ENCODE measurements at regions not wholly inside any gene's neighbourhood (a gene's known extent, or its start where the extent isn't known, plus 50 kb on each side); places are given as distances from the start of the nearest gene placed in this dataset.

- no peak for TF ChIP-seq CTCF (IDR thresholded peaks at IDR 0.05)
- peak overlapping the region in 1 of 2 donors; percentile 52 for H3K27ac ChIP-seq
Measured at GRCh38 chr11:122346006-122346405, 230.0 kb upstream of the BLID start.

GRCh38 chr11:122345586-122345985 lies 229.6 kb upstream of the BLID start:
- Histone ChIP-seq H3K36me3 (no peaks in the 10 kb centered on the region), H3K9me3 (no peaks in the 10 kb centered on the region), H3K27me3 (no peaks in the 10 kb centered on the region), H3K27ac (no peak overlapping the region), H3K4me1 (peaks cover 0 to 41% of the 10 kb centered on the region in 2 donors), H3K4me3 (no peak overlapping the region)
- no peak for DNase-seq (ENCODE audit: low spot score)
- no peak for TF ChIP-seq CTCF (IDR thresholded peaks at IDR 0.05)

More at GRCh38 chr11:122346006-122346405, 230.0 kb upstream of the BLID start:
- peaks cover 0 to 41% of the 10 kb centered on the region in 2 donors for H3K4me1 ChIP-seq
- peaks cover 0 to 2% of the 10 kb centered on the region in 2 donors for H3K9me3 ChIP-seq
- DNase-seq (ENCODE audit: low spot score), result no peak
- no peak overlapping the region for H3K4me3 ChIP-seq
- H3K27me3 ChIP-seq, result no peaks in the 10 kb centered on the region
- H3K36me3 ChIP-seq, result no peaks in the 10 kb centered on the region

GRCh38 chr11:122344215-122344614 lies 228.2 kb upstream of the BLID start:
- H3K36me3 ChIP-seq, result no peaks in the 10 kb centered on the region
- peak overlapping the region in 1 of 2 donors; percentile 68 for H3K27ac ChIP-seq
- TF ChIP-seq CTCF (IDR thresholded peaks at IDR 0.05), result no peak
- peaks cover 0 to 36% of the 10 kb centered on the region in 2 donors for H3K4me1 ChIP-seq
- H3K27me3 ChIP-seq, result no peaks in the 10 kb centered on the region
- no peaks in the 10 kb centered on the region for H3K9me3 ChIP-seq
- peak; percentile 72 for DNase-seq (ENCODE audit: low spot score)
- H3K4me3 ChIP-seq, result no peak overlapping the region

GRCh38 chr11:122343210-122343609 lies 227.2 kb upstream of the BLID start:
- no peaks in the 10 kb centered on the region for H3K27me3 ChIP-seq
- H3K27ac ChIP-seq, result peak overlapping the region in 1 of 2 donors; percentile 68
- H3K9me3 ChIP-seq, result no peaks in the 10 kb centered on the region
- no peak for DNase-seq (ENCODE audit: low spot score)
- H3K36me3 ChIP-seq, result no peaks in the 10 kb centered on the region
- no peak overlapping the region for H3K4me3 ChIP-seq
- H3K4me1 ChIP-seq, result peaks cover 0 to 29% of the 10 kb centered on the region in 2 donors
- no peak for TF ChIP-seq CTCF (IDR thresholded peaks at IDR 0.05)

- no peaks in the 10 kb centered on the region for H3K27me3 ChIP-seq
- H3K4me1 ChIP-seq, result peaks cover 0 to 37% of the 10 kb centered on the region in 2 donors
- no peak for DNase-seq (ENCODE audit: low spot score)
- no peak for TF ChIP-seq CTCF (IDR thresholded peaks at IDR 0.05)
- H3K27ac ChIP-seq, result peak overlapping the region in 1 of 2 donors; percentile 68
- no peaks in the 10 kb centered on the region for H3K36me3 ChIP-seq
- H3K9me3 ChIP-seq, result no peaks in the 10 kb centered on the region
- no peak overlapping the region for H3K4me3 ChIP-seq
Measured at GRCh38 chr11:122342089-122342744, 226.2 kb upstream of the BLID start.

GRCh38 chr11:122341477-122341876 lies 225.5 kb upstream of the BLID start:
- no peak overlapping the region for H3K4me3 ChIP-seq
- no peak for DNase-seq (ENCODE audit: low spot score)
- no peaks in the 10 kb centered on the region for H3K36me3 ChIP-seq
- no peaks in the 10 kb centered on the region for H3K27me3 ChIP-seq
- no peak for TF ChIP-seq CTCF (IDR thresholded peaks at IDR 0.05)
- H3K9me3 ChIP-seq, result no peaks in the 10 kb centered on the region
- H3K4me1 ChIP-seq, result peaks cover 0 to 44% of the 10 kb centered on the region in 2 donors
- H3K27ac ChIP-seq, result peak overlapping the region in 1 of 2 donors; percentile 68
